Neural cell (in vitro differentiated cells): ENCODE measurements at regions not wholly inside any gene's neighbourhood (a gene's known extent, or its start where the extent isn't known, plus 50 kb on each side); places are given as distances from the start of the nearest gene placed in this dataset.

Experiments used
- H2AFZ ChIP-seq: fragments of 200-600, 300-800 bp; sonication (generic), shearing (Covaris generic); 2 replicates; pipeline ENCODE4 v1.6.0; 2014; ENCODE audit warnings: low read depth, mild to moderate bottlenecking, antibody characterized with exemption, low read length, moderate library complexity
- H3F3A ChIP-seq: fragments of 200-600 bp; shearing (Covaris generic); 2 replicates; pipeline ENCODE4 v1.6.1; 2016; ENCODE audit warnings: mild to moderate bottlenecking, moderate library complexity, mixed read lengths, antibody characterized with exemption, low read length; ENCODE audit not compliant: insufficient read depth, poor library complexity, severe bottlenecking
- H3K27ac ChIP-seq: fragments of 200-600, 300-800 bp; sonication (generic), shearing (Covaris generic); 2 replicates; pipeline ENCODE4 v1.5.1; 2014; ENCODE audit warnings: mild to moderate bottlenecking, low read length, moderate library complexity
- H3K27me3 ChIP-seq: fragments of 300-800, 200-600 bp; sonication (generic), shearing (Covaris generic); 2 replicates; pipeline ENCODE4 v1.6.0; 2014; ENCODE audit warnings: mild to moderate bottlenecking, low read depth, low read length, moderate library complexity; ENCODE audit not compliant: insufficient read depth
- H3K36me3 ChIP-seq: fragments of 300-800, 200-600 bp; sonication (generic), shearing (Covaris generic); 2 replicates; pipeline ENCODE4 v1.5.1; 2014; ENCODE audit warnings: mild to moderate bottlenecking, antibody characterized with exemption, low read length, moderate library complexity; ENCODE audit not compliant: insufficient read depth
- H3K4me2 ChIP-seq: fragments of 300-800, 200-600 bp; sonication (generic), shearing (Covaris generic); 2 replicates; pipeline ENCODE4 v1.6.0; 2014; ENCODE audit warnings: mild to moderate bottlenecking, low read length
- H3K4me3 ChIP-seq: fragments of 300-800, 200-600 bp; sonication (generic), shearing (Covaris generic); 2 replicates; pipeline ENCODE4 v1.5.1; 2014; ENCODE audit warnings: mild to moderate bottlenecking, low read length, moderate library complexity
- H3K79me2 ChIP-seq: fragments of 200-600 bp; shearing (Covaris generic); replicated peaks from 2 replicates; pipeline ENCODE4 v1.6.0; 2014; ENCODE audit warnings: mild to moderate bottlenecking, low read length, moderate library complexity; ENCODE audit not compliant: insufficient read depth
- H3K9ac ChIP-seq: fragments of 300-800, 200-600 bp; sonication (generic), shearing (Covaris generic); 2 replicates; pipeline ENCODE4 v1.6.1; 2016; ENCODE audit warnings: mild to moderate bottlenecking, low read length, mixed read lengths
- H3K9me2 ChIP-seq: fragments of 200-600 bp; shearing (Covaris generic); 2 replicates; pipeline ENCODE4 v1.6.1; 2016; ENCODE audit warnings: mild to moderate bottlenecking, low read length, mixed read lengths; ENCODE audit not compliant: insufficient read depth
- H3K9me3 ChIP-seq: fragments of 200-600, 300-800 bp; sonication (generic), shearing (Covaris generic); 2 replicates; pipeline ENCODE4 v1.6.1; 2016; ENCODE audit warnings: mild to moderate bottlenecking, mixed run types, low read length, moderate library complexity, mixed read lengths
- H4K20me1 ChIP-seq: fragments of 200-600 bp; shearing (Covaris generic); 2 replicates; pipeline ENCODE4 v1.6.1; 2016; ENCODE audit warnings: mild to moderate bottlenecking, mixed run types; ENCODE audit not compliant: insufficient read depth
- CTCF ChIP-seq: fragments of 450-650 bp; IDR thresholded peaks from 2 replicates; pipeline ENCODE4 v1.5.1; 2014; ENCODE audit warnings: antibody characterized with exemption, mild to moderate bottlenecking, moderate library complexity; ENCODE audit not compliant: poor library complexity, severe bottlenecking
- EP300 ChIP-seq: fragments of 450-650 bp; conservative IDR thresholded peaks from 2 replicates; pipeline ENCODE4 v1.6.1; 2014; ENCODE audit warnings: antibody characterized with exemption, mild to moderate bottlenecking, moderate library complexity; ENCODE audit not compliant: poor library complexity, severe bottlenecking
- EZH2 ChIP-seq: fragments of 200-600, 300-800 bp; shearing (Covaris generic), sonication (generic); IDR thresholded peaks from 2 replicates; pipeline ENCODE4 v1.6.1; 2014; ENCODE audit warnings: antibody characterized with exemption, low read length, borderline replicate concordance, mild to moderate bottlenecking; ENCODE audit not compliant: insufficient read depth, poor library complexity, severe bottlenecking
- MXI1 ChIP-seq: fragments of 450-650 bp; conservative IDR thresholded peaks from 2 replicates; pipeline ENCODE4 v1.6.1; 2014; ENCODE audit warnings: antibody characterized with exemption, mild to moderate bottlenecking; ENCODE audit not compliant: poor library complexity, severe bottlenecking
- POLR2AphosphoS5 ChIP-seq: IDR thresholded peaks from 2 replicates; pipeline ENCODE4 v1.6.1; 2012
- RAD21 ChIP-seq: fragments of 450-650 bp; conservative IDR thresholded peaks from 2 replicates; pipeline ENCODE4 v1.6.1; 2014; ENCODE audit warnings: antibody characterized with exemption, mild to moderate bottlenecking, moderate library complexity
- REST ChIP-seq: IDR thresholded peaks from 2 replicates; pipeline ENCODE4 v1.6.1; 2012; ENCODE audit warnings: borderline replicate concordance
- SMC3 ChIP-seq: fragments of 450-650 bp; conservative IDR thresholded peaks from 2 replicates; pipeline ENCODE4 v1.6.1; 2014; ENCODE audit warnings: antibody characterized with exemption, mild to moderate bottlenecking, moderate library complexity; ENCODE audit not compliant: poor library complexity
- TAF1 ChIP-seq: IDR thresholded peaks from 2 replicates; pipeline ENCODE4 v1.6.1; 2012; ENCODE audit warnings: low read depth

GRCh38 chr14:24690492-24690891 is 56.5 kb upstream of the GZMB start:
- TF ChIP-seq POLR2AphosphoS5 (no peak), REST (no peak), MXI1 (no peak), CTCF (no peak), RAD21 (no peak), TAF1 (no peak), EP300 (no peak), SMC3 (no peak), EZH2 (no peak)
- no peaks in the 10 kb centered on the region for H4K20me1 ChIP-seq
- no peak overlapping the region for H3K4me3 ChIP-seq
- no peaks in the 10 kb centered on the region for H3K79me2 ChIP-seq
- no peaks in the 10 kb centered on the region for H3K27me3 ChIP-seq
- H2AFZ ChIP-seq: no peak overlapping the region
- H3K4me2 ChIP-seq: no peak overlapping the region
- no peaks in the 10 kb centered on the region for H3F3A ChIP-seq
- H3K36me3 ChIP-seq: no peaks in the 10 kb centered on the region
- no peaks in the 10 kb centered on the region for H3K9me2 ChIP-seq
- no peaks in the 10 kb centered on the region for H3K9me3 ChIP-seq
- H3K27ac ChIP-seq: no peak overlapping the region
- H3K9ac ChIP-seq: no peak overlapping the region

- Histone ChIP-seq H3K9me2 (no peaks in the 10 kb centered on the region), H3K4me3 (no peak overlapping the region), H2AFZ (no peak overlapping the region), H3K36me3 (no peaks in the 10 kb centered on the region), H4K20me1 (no peaks in the 10 kb centered on the region), H3K27me3 (no peaks in the 10 kb centered on the region), H3F3A (no peaks in the 10 kb centered on the region), H3K27ac (no peak overlapping the region), H3K4me2 (no peak overlapping the region), H3K79me2 (no peaks in the 10 kb centered on the region), H3K9me3 (no peaks in the 10 kb centered on the region), H3K9ac (no peak overlapping the region)
- TF ChIP-seq EP300 (no peak), REST (no peak), SMC3 (no peak), TAF1 (no peak), CTCF (no peak), RAD21 (no peak), POLR2AphosphoS5 (no peak), MXI1 (no peak), EZH2 (no peak)
Measured at GRCh38 chr14:24688030-24688658, 54.2 kb upstream of the GZMB start.
